BE2C (cell line): ENCODE measurements at regions not wholly inside any gene's neighbourhood (a gene's known extent, or its start where the extent isn't known, plus 50 kb on each side); places are given as distances from the start of the nearest gene placed in this dataset.

Experiments used
- DNase-seq: peaks from one replicate; pipeline ENCODE4 v3.0.0-alpha.2; 2020
- H3K27me3 ChIP-seq: fragments of 250-450 bp; sonication (Bioruptor Pico); 2 replicates; pipeline ENCODE4 v1.5.1; 2020; ENCODE audit warnings: mild to moderate bottlenecking
- H3K36me3 ChIP-seq: fragments of 250-450 bp; sonication (Bioruptor Pico); 2 replicates; pipeline ENCODE4 v1.5.1; 2020; ENCODE audit warnings: mild to moderate bottlenecking
- H3K4me1 ChIP-seq: fragments of 250-450 bp; sonication (Bioruptor Pico); 2 replicates; pipeline ENCODE4 v1.5.1; 2020
- H3K4me3 ChIP-seq: 2 replicates; pipeline ENCODE4 v1.5.1; 2011; ENCODE audit warnings: low read depth, low read length
- H3K9me3 ChIP-seq: fragments of 250-450 bp; sonication (Bioruptor Pico); 2 replicates; pipeline ENCODE4 v1.5.1; 2020
- CTCF ChIP-seq: IDR thresholded peaks from 2 replicates; pipeline ENCODE4 v1.5.1; 2012; ENCODE audit warnings: mild to moderate bottlenecking, low read depth, low read length

DNA sequence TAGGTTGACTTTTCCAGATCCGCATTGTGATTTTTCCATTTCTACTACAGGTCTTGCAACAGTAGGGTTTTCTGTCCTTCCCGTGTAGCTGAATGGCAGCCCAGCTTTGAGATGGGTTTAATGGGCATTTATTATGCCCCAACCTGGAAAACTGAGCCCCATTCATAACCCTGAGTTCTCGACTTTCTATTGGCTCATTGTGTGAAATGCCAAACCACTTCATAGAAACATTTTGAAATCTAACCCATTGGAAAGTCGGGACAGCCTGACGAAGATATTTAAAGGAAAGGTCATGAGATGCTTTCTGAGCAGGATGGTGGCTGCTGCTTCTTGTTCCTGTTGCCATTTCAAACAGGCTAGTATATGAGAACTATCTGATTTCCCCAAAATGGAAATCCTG, 203.5 kb downstream of the ZFP36L2 start:
- Histone ChIP-seq H3K36me3 (no peaks in the 10 kb centered on the region), H3K4me1 (peaks cover 5% of the 10 kb centered on the region; the same call in 1 of the 2 replicates), H3K27me3 (no peaks in the 10 kb centered on the region), H3K4me3 (no peak overlapping the region), H3K9me3 (peaks cover 3% of the 10 kb centered on the region)
- TF ChIP-seq CTCF, result no peak
- DNase-seq, result no peak

DNA sequence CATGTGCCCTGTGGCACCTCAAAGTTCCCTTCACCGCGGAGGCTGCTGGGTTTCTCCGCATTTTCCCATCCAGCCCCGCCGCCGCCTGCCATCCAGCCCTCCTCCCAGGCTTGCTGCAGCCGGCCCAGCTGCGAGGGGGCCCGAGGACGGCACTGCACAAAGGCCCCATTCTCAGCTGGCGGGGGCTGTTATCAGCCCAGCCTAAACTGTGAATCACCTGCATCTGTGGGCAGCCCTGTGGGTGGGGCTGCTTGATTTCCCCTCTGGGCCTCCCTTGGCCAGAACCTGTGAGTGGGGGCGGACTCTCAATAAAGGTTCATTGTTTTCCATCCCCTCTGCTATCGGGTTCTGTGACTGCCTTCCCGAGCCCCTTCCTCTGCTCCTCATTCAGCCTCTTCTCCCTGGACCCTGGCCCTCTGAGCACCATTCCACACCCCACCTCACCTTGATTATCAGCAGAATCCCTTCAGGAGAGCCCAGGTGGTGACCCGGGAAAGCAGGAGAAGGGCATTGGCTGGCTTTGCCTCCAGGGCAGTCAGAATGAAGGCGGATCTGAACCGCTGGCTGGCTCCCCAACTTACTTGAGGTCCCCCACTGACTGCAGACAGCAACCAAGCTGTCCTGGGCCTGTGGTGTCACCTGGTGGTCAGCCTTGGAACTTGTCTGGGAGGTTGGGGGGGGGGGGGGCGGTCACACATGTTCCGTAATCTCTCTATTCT, 204.5 kb downstream of the ZFP36L2 start:
- peaks cover 3% of the 10 kb centered on the region for H3K9me3 ChIP-seq
- H3K4me3 ChIP-seq, result no peak overlapping the region
- no peaks in the 10 kb centered on the region for H3K27me3 ChIP-seq
- no peak for DNase-seq
- TF ChIP-seq CTCF, result peak; percentile 53
- H3K4me1 ChIP-seq, result peaks cover 5% of the 10 kb centered on the region; the same call in 1 of the 2 replicates
- H3K36me3 ChIP-seq, result no peaks in the 10 kb centered on the region

GRCh38 chr2:43020990-43021669, 205.3 kb downstream of the ZFP36L2 start:
- H3K9me3 ChIP-seq, result peaks cover 3% of the 10 kb centered on the region
- DNase-seq, result no peak
- no peak for TF ChIP-seq CTCF
- no peaks in the 10 kb centered on the region for H3K36me3 ChIP-seq
- H3K4me3 ChIP-seq, result no peak overlapping the region
- no peaks in the 10 kb centered on the region for H3K27me3 ChIP-seq
- peaks cover 5% of the 10 kb centered on the region; the same call in 1 of the 2 replicates for H3K4me1 ChIP-seq

- Histone ChIP-seq H3K27me3 (no peaks in the 10 kb centered on the region), H3K9me3 (peaks cover 3% of the 10 kb centered on the region), H3K4me3 (no peak overlapping the region), H3K4me1 (peaks cover 5% of the 10 kb centered on the region; the same call in 1 of the 2 replicates), H3K36me3 (no peaks in the 10 kb centered on the region)
- no peak for TF ChIP-seq CTCF
- DNase-seq, result no peak
These were observed 206.1 kb downstream of the ZFP36L2 start for GRCh38 chr2:43020296-43020695.

- no peaks in the 10 kb centered on the region for H3K27me3 ChIP-seq
- H3K4me1 ChIP-seq, result peaks cover 4% of the 10 kb centered on the region; the same call in 1 of the 2 replicates
- no peak overlapping the region for H3K4me3 ChIP-seq
- no peak for DNase-seq
- TF ChIP-seq CTCF, result no peak
- H3K36me3 ChIP-seq, result no peaks in the 10 kb centered on the region
- H3K9me3 ChIP-seq, result peaks cover 3% of the 10 kb centered on the region
These were observed 206.7 kb downstream of the ZFP36L2 start for GRCh38 chr2:43019536-43020183.
